ENCODE measurements at regions not wholly inside any gene's neighbourhood (a gene's known extent, or its start where the extent isn't known, plus 50 kb on each side); places are given as distances from the start of the nearest gene placed in this dataset.

- DNase-seq (ENCODE audit: low read depth in 6 of 9, low spot score in 9 of 9) = no peak
- no peaks in the 10 kb centered on the region for H3K36me3 ChIP-seq (ENCODE audit: control insufficient read depth in 2 of 2, insufficient read depth in 2 of 2, low read length in 1 of 2)
- no peak overlapping the region for H3K27ac ChIP-seq (ENCODE audit: low read depth in 1 of 2, low read length in 1 of 2)
- no peaks in the 10 kb centered on the region for H3K27me3 ChIP-seq (ENCODE audit: control insufficient read depth in 2 of 2, insufficient read depth in 1 of 2, low read length in 1 of 2)
- no peak overlapping the region for H3K4me3 ChIP-seq (ENCODE audit: low read length in 2 of 2)
- no peaks in the 10 kb centered on the region for H3K9me3 ChIP-seq (ENCODE audit: control insufficient read depth in 2 of 2, insufficient read depth in 1 of 2, low read length in 1 of 2)
- 84% methylated on average over 3 of the region's 3 CpGs for WGBS
- peaks cover 0 to 11% of the 10 kb centered on the region in 2 donors for H3K4me1 ChIP-seq (ENCODE audit: control insufficient read depth in 2 of 2, insufficient read depth in 2 of 2, low read length in 2 of 2)
Observed at GRCh38 chr3:16808393-16809107, 76.2 kb upstream of the PLCL2 start.

DNA sequence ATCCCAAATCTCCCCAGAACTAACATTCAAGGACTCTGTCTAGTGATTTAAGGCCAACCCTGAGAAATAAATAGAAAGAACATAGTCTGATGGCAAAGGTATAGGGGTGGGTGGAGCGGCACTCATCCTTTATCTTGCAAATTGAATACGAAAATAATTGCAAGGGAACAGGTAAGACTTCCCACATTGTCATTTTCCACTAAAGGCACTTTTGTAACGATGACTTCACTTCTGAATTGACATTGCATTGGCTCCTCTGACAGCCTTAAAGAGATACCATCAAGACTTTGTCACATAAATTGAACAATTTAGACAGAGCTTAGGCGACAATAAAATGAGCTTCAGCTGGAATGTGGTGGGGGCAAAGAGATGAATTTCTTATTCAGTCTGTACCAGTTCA, 75.3 kb upstream of the PLCL2 start:
- Histone ChIP-seq H3K27me3 (ENCODE audit: control insufficient read depth in 2 of 2, insufficient read depth in 1 of 2, low read length in 1 of 2) (no peaks in the 10 kb centered on the region), H3K36me3 (ENCODE audit: control insufficient read depth in 2 of 2, insufficient read depth in 2 of 2, low read length in 1 of 2) (no peaks in the 10 kb centered on the region), H3K27ac (ENCODE audit: low read depth in 1 of 2, low read length in 1 of 2) (no peak overlapping the region), H3K4me3 (ENCODE audit: low read length in 2 of 2) (no peak overlapping the region), H3K4me1 (ENCODE audit: control insufficient read depth in 2 of 2, insufficient read depth in 2 of 2, low read length in 2 of 2) (peaks cover 0 to 11% of the 10 kb centered on the region in 2 donors), H3K9me3 (ENCODE audit: control insufficient read depth in 2 of 2, insufficient read depth in 1 of 2, low read length in 1 of 2) (no peaks in the 10 kb centered on the region)
- no peak for DNase-seq (ENCODE audit: low read depth in 6 of 9, low spot score in 9 of 9)
- 86% methylated on average over 4 of the region's 4 CpGs for WGBS

GRCh38 chr3:16809993-16810392, 74.8 kb upstream of the PLCL2 start:
- no peak overlapping the region for H3K27ac ChIP-seq (ENCODE audit: low read depth in 1 of 2, low read length in 1 of 2)
- no peaks in the 10 kb centered on the region for H3K36me3 ChIP-seq (ENCODE audit: control insufficient read depth in 2 of 2, insufficient read depth in 2 of 2, low read length in 1 of 2)
- H3K4me1 ChIP-seq (ENCODE audit: control insufficient read depth in 2 of 2, insufficient read depth in 2 of 2, low read length in 2 of 2) = peaks cover 0 to 11% of the 10 kb centered on the region in 2 donors
- H3K27me3 ChIP-seq (ENCODE audit: control insufficient read depth in 2 of 2, insufficient read depth in 1 of 2, low read length in 1 of 2) = no peaks in the 10 kb centered on the region
- H3K4me3 ChIP-seq (ENCODE audit: low read length in 2 of 2) = no peak overlapping the region
- H3K9me3 ChIP-seq (ENCODE audit: control insufficient read depth in 2 of 2, insufficient read depth in 1 of 2, low read length in 1 of 2) = no peaks in the 10 kb centered on the region
- DNase-seq (ENCODE audit: low read depth in 6 of 9, low spot score in 9 of 9) = no peak
- 99% methylated on average over 2 of the region's 2 CpGs for WGBS

GRCh38 chr3:16810593-16811367, 74.0 kb upstream of the PLCL2 start:
- Histone ChIP-seq H3K9me3 (ENCODE audit: control insufficient read depth in 2 of 2, insufficient read depth in 1 of 2, low read length in 1 of 2) (no peaks in the 10 kb centered on the region), H3K4me3 (ENCODE audit: low read length in 2 of 2) (no peak overlapping the region), H3K4me1 (ENCODE audit: control insufficient read depth in 2 of 2, insufficient read depth in 2 of 2, low read length in 2 of 2) (peaks cover 0 to 11% of the 10 kb centered on the region in 2 donors), H3K27me3 (ENCODE audit: control insufficient read depth in 2 of 2, insufficient read depth in 1 of 2, low read length in 1 of 2) (no peaks in the 10 kb centered on the region), H3K36me3 (ENCODE audit: control insufficient read depth in 2 of 2, insufficient read depth in 2 of 2, low read length in 1 of 2) (no peaks in the 10 kb centered on the region), H3K27ac (ENCODE audit: low read depth in 1 of 2, low read length in 1 of 2) (no peak overlapping the region)
- 50% methylated on average over 7 of the region's 7 CpGs for WGBS
- DNase-seq (ENCODE audit: low read depth in 6 of 9, low spot score in 9 of 9) = peak in 1 of 9 donors; percentile 30

- DNase-seq (ENCODE audit: low read depth in 6 of 9, low spot score in 9 of 9) = no peak
- no peaks in the 10 kb centered on the region for H3K9me3 ChIP-seq (ENCODE audit: control insufficient read depth in 2 of 2, insufficient read depth in 1 of 2, low read length in 1 of 2)
- WGBS = 94% methylated on average over 1 of the region's 1 CpG
- H3K27me3 ChIP-seq (ENCODE audit: control insufficient read depth in 2 of 2, insufficient read depth in 1 of 2, low read length in 1 of 2) = no peaks in the 10 kb centered on the region
- H3K36me3 ChIP-seq (ENCODE audit: control insufficient read depth in 2 of 2, insufficient read depth in 2 of 2, low read length in 1 of 2) = no peaks in the 10 kb centered on the region
- peaks cover 0 to 11% of the 10 kb centered on the region in 2 donors for H3K4me1 ChIP-seq (ENCODE audit: control insufficient read depth in 2 of 2, insufficient read depth in 2 of 2, low read length in 2 of 2)
- no peak overlapping the region for H3K27ac ChIP-seq (ENCODE audit: low read depth in 1 of 2, low read length in 1 of 2)
- no peak overlapping the region for H3K4me3 ChIP-seq (ENCODE audit: low read length in 2 of 2)
Observed at GRCh38 chr3:16811950-16812349, 72.8 kb upstream of the PLCL2 start.

GRCh38 chr3:16813336-16813735, 71.4 kb upstream of the PLCL2 start:
- Histone ChIP-seq H3K9me3 (ENCODE audit: control insufficient read depth in 2 of 2, insufficient read depth in 1 of 2, low read length in 1 of 2) (no peaks in the 10 kb centered on the region), H3K27me3 (ENCODE audit: control insufficient read depth in 2 of 2, insufficient read depth in 1 of 2, low read length in 1 of 2) (no peaks in the 10 kb centered on the region), H3K27ac (ENCODE audit: low read depth in 1 of 2, low read length in 1 of 2) (no peak overlapping the region), H3K4me3 (ENCODE audit: low read length in 2 of 2) (no peak overlapping the region), H3K4me1 (ENCODE audit: control insufficient read depth in 2 of 2, insufficient read depth in 2 of 2, low read length in 2 of 2) (peaks cover 0 to 11% of the 10 kb centered on the region in 2 donors), H3K36me3 (ENCODE audit: control insufficient read depth in 2 of 2, insufficient read depth in 2 of 2, low read length in 1 of 2) (no peaks in the 10 kb centered on the region)
- DNase-seq (ENCODE audit: low read depth in 6 of 9, low spot score in 9 of 9) = no peak

DNA sequence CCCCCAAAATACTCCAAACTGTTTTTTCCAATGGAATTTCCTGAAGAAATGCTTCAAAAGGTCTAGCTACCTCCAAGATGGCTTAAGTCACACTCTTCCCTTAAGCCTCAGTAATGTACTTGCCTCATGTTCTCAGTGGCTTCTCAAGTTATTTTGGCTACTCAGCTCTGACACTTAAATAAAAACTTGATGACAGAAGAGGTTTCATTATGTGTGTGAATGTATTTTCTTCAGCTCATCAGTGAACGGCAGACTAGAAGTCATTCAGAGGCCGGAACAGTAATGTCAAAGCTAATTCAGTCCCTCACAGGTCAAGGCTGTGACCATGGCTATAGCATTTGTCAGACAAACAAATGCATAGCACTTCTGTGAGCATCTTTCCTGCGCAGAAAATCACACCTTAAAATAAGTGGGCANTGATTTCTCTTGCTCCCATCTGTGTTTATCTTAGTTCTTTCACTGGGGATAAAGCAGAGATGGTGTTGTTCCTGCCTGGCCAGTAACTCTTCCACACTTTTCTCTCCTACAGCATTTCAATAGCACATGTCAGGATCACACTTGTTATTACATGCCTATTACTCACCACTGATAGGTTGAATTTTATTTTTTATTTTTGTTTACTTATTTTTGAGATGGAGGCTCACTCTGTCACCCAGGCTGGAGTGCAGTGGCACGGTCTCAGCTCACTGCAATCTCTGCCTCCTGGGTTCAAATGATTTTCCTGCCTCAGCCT, 68.5 kb upstream of the PLCL2 start:
- Histone ChIP-seq H3K9me3 (ENCODE audit: control insufficient read depth in 2 of 2, insufficient read depth in 1 of 2, low read length in 1 of 2) (no peaks in the 10 kb centered on the region), H3K4me1 (ENCODE audit: control insufficient read depth in 2 of 2, insufficient read depth in 2 of 2, low read length in 2 of 2) (peaks cover 0 to 5% of the 10 kb centered on the region in 2 donors), H3K4me3 (ENCODE audit: low read length in 2 of 2) (no peak overlapping the region), H3K27ac (ENCODE audit: low read depth in 1 of 2, low read length in 1 of 2) (no peak overlapping the region), H3K27me3 (ENCODE audit: control insufficient read depth in 2 of 2, insufficient read depth in 1 of 2, low read length in 1 of 2) (no peaks in the 10 kb centered on the region), H3K36me3 (ENCODE audit: control insufficient read depth in 2 of 2, insufficient read depth in 2 of 2, low read length in 1 of 2) (no peaks in the 10 kb centered on the region)
- DNase-seq (ENCODE audit: low read depth in 6 of 9, low spot score in 9 of 9) = no peak
- 93% methylated on average over 4 of the region's 4 CpGs for WGBS

GRCh38 chr3:16817197-16817596, 67.6 kb upstream of the PLCL2 start:
- WGBS = 95% methylated on average over 2 of the region's 2 CpGs
- H3K4me1 ChIP-seq (ENCODE audit: control insufficient read depth in 2 of 2, insufficient read depth in 2 of 2, low read length in 2 of 2) = no peaks in the 10 kb centered on the region
- H3K4me3 ChIP-seq (ENCODE audit: low read length in 2 of 2) = no peak overlapping the region
- no peaks in the 10 kb centered on the region for H3K27me3 ChIP-seq (ENCODE audit: control insufficient read depth in 2 of 2, insufficient read depth in 1 of 2, low read length in 1 of 2)
- no peaks in the 10 kb centered on the region for H3K9me3 ChIP-seq (ENCODE audit: control insufficient read depth in 2 of 2, insufficient read depth in 1 of 2, low read length in 1 of 2)
- H3K36me3 ChIP-seq (ENCODE audit: control insufficient read depth in 2 of 2, insufficient read depth in 2 of 2, low read length in 1 of 2) = no peaks in the 10 kb centered on the region
- no peak overlapping the region for H3K27ac ChIP-seq (ENCODE audit: low read depth in 1 of 2, low read length in 1 of 2)
- no peak for DNase-seq (ENCODE audit: low read depth in 6 of 9, low spot score in 9 of 9)

DNA sequence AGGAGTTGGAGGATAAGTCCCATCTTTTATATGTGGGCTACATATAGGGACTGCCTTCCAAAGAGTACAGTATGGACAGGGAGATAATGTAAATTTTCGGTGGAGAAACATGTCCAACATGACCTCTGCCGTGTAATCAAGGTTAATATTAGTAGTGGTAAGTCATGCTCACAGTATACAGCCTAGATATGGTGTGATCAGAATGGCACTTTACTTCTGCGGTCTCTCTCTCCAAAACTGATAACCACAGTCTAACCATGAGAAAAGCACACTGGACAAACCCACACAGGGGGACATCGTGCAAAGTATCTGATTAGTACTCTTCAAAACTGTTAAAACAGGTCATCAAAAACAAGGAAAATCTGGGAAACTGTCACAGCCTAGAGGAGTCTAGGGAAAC, 66.6 kb upstream of the PLCL2 start:
- no peaks in the 10 kb centered on the region for H3K36me3 ChIP-seq (ENCODE audit: control insufficient read depth in 2 of 2, insufficient read depth in 2 of 2, low read length in 1 of 2)
- 98% methylated on average over 4 of the region's 4 CpGs for WGBS
- no peaks in the 10 kb centered on the region for H3K4me1 ChIP-seq (ENCODE audit: control insufficient read depth in 2 of 2, insufficient read depth in 2 of 2, low read length in 2 of 2)
- no peaks in the 10 kb centered on the region for H3K27me3 ChIP-seq (ENCODE audit: control insufficient read depth in 2 of 2, insufficient read depth in 1 of 2, low read length in 1 of 2)
- no peaks in the 10 kb centered on the region for H3K9me3 ChIP-seq (ENCODE audit: control insufficient read depth in 2 of 2, insufficient read depth in 1 of 2, low read length in 1 of 2)
- DNase-seq (ENCODE audit: low read depth in 6 of 9, low spot score in 9 of 9) = no peak
- no peak overlapping the region for H3K4me3 ChIP-seq (ENCODE audit: low read length in 2 of 2)
- no peak overlapping the region for H3K27ac ChIP-seq (ENCODE audit: low read depth in 1 of 2, low read length in 1 of 2)
